HepG2 (cell line): ENCODE measurements at regions not wholly inside any gene's neighbourhood (a gene's known extent, or its start where the extent isn't known, plus 50 kb on each side); places are given as distances from the start of the nearest gene placed in this dataset.

Experiments
- ATAC-seq: fragments of 200-7000 bp; cut with Tn5 transposase; 3 replicates; pipeline ENCODE4 v1.9.1; 2020; ENCODE audit warnings: mild to moderate bottlenecking, moderate library complexity
- BruUV-seq: library from RNA; stranded (reverse); fragments of 400-500 nt; replicated peaks from 2 replicates; lab custom pipeline; 2021; lab: Mats Ljungman, UMichigan
- CTCF ChIA-PET: fragments of 300-600 bp; formaldehyde crosslinking; extraction: SDS; loops from one replicate; lab custom pipeline; 2021; ENCODE audit warnings: low total read pairs, inconsistent platforms, low intra/inter-chr PET ratio; lab: Yijun Ruan, JAX
- POLR2A ChIA-PET: fragments of 350-600 bp; sonication (Branson Sonifier 250); formaldehyde crosslinking; loops from one replicate; lab custom pipeline; 2020; ENCODE audit warnings: antibody characterized with exemption, inconsistent platforms; lab: Yijun Ruan, JAX
- DNase-seq: peaks from one replicate; pipeline ENCODE4 v3.0.0-alpha.2; 2015; ENCODE audit warnings: low spot score
- FAIRE-seq: peaks from 3 replicates; lab custom pipeline; 2011; peaks lifted over from hg19 to GRCh38; lab: Jason Lieb, UNC
- H2AFZ ChIP-seq: one replicate; pipeline ENCODE4 v1.6.1; 2011; ENCODE audit warnings: low read length, inconsistent platforms
- H3K27ac ChIP-seq: fragments of 300-600 bp; 3 replicates; pipeline ENCODE4 v1.8.0; 2011; ENCODE audit warnings: mixed run types, mild to moderate bottlenecking, mixed read lengths, low read length, inconsistent platforms; ENCODE audit not compliant: insufficient read depth; ENCODE audit errors: extremely low read length
- H3K27me3 ChIP-seq, 2 experiments: fragments of 200-600 bp in 1 of 2; 2 replicates in 1 of 2; 3 replicates in 1 of 2; pipeline versions ENCODE4 v1.6.0 to v1.8.0; 2011; ENCODE audit warnings: low read length in 2 of 2, mild to moderate bottlenecking in 2 of 2, moderate library complexity in 2 of 2, inconsistent platforms in 1 of 2; ENCODE audit not compliant: insufficient read depth in 2 of 2, control insufficient read depth in 1 of 2
- H3K36me3 ChIP-seq, 2 experiments: fragments of 200-600 bp in 1 of 2; replicated peaks in 1 of 2; 2 replicates in 1 of 2; 3 replicates in 1 of 2; pipeline versions ENCODE4 v1.5.1 to v1.8.0; 2011; ENCODE audit warnings: low read length in 2 of 2, inconsistent platforms in 1 of 2; ENCODE audit not compliant: insufficient read depth in 2 of 2, control insufficient read depth in 1 of 2
- H3K4me1 ChIP-seq: 2 replicates; pipeline ENCODE4 v1.5.1; 2012; ENCODE audit warnings: low read length, inconsistent platforms; ENCODE audit not compliant: insufficient read depth
- H3K4me2 ChIP-seq: 2 replicates; pipeline ENCODE4 v1.6.0; 2011; ENCODE audit warnings: low read depth, low read length, inconsistent platforms
- H3K4me3 ChIP-seq, 3 experiments: fragments of 200-600 bp in 1 of 3; sonication (generic), shearing (Covaris generic) in 1 of 3; replicated peaks in 1 of 3; 2 replicates each; pipeline ENCODE4 v1.5.1; 2011 to 2016; ENCODE audit warnings: low read length in 3 of 3, inconsistent platforms in 2 of 3, low read depth in 2 of 3, mild to moderate bottlenecking in 2 of 3, control low read depth in 1 of 3, mixed read lengths in 1 of 3; ENCODE audit not compliant: insufficient read depth in 1 of 3
- H3K79me2 ChIP-seq: one replicate; pipeline ENCODE4 v1.6.1; 2011; ENCODE audit warnings: low read length, inconsistent platforms; ENCODE audit not compliant: insufficient read depth
- H3K9ac ChIP-seq: 2 replicates; pipeline ENCODE4 v1.6.0; 2011; ENCODE audit warnings: mild to moderate bottlenecking, low read depth, low read length, inconsistent platforms; ENCODE audit not compliant: insufficient read depth
- H3K9me3 ChIP-seq: 2 replicates; pipeline ENCODE4 v1.5.1; 2012; ENCODE audit warnings: mild to moderate bottlenecking, low read length
- H4K20me1 ChIP-seq: 2 replicates; pipeline ENCODE4 v1.6.0; 2011; ENCODE audit warnings: inconsistent platforms, mild to moderate bottlenecking, low read length, moderate library complexity; ENCODE audit not compliant: insufficient read depth
- ELF4 ChIP-seq: sonication (generic); formaldehyde crosslinking; IDR thresholded peaks from 2 replicates; pipeline ENCODE4 v1.5.0; 2020; ENCODE audit warnings: missing genetic modification reagents, mild to moderate bottlenecking, moderate library complexity, borderline replicate concordance
- EZH2 ChIP-seq: conservative IDR thresholded peaks from 2 replicates; pipeline ENCODE4 v1.6.1; 2012; ENCODE audit warnings: mild to moderate bottlenecking, low read depth, low read length, moderate library complexity
- GTF2F1 ChIP-seq: fragments of 150-350 bp; IDR thresholded peaks from 2 replicates; pipeline ENCODE4 v1.6.1; 2014; ENCODE audit warnings: low read length
- RFX3 ChIP-seq: IDR thresholded peaks from 2 replicates; pipeline ENCODE4 v1.6.1; 2016; ENCODE audit warnings: missing biosample characterization, missing genetic modification reagents
- TOPORS ChIP-seq: sonication (generic); formaldehyde crosslinking; IDR thresholded peaks from 2 replicates; pipeline ENCODE4 v1.8.0; 2023; ENCODE audit warnings: mild to moderate bottlenecking, missing genetic modification reagents
- ZNF724P ChIP-seq: sonication (generic); formaldehyde crosslinking; IDR thresholded peaks from 2 replicates; pipeline ENCODE4 v1.8.0; 2022; ENCODE audit warnings: missing genetic modification reagents, borderline replicate concordance
- ZNF850 ChIP-seq: sonication (generic); formaldehyde crosslinking; conservative IDR thresholded peaks from 2 replicates; pipeline ENCODE4 v1.9.0; 2021; ENCODE audit warnings: mild to moderate bottlenecking, missing genetic modification reagents
- ZNF891 ChIP-seq: sonication (generic); formaldehyde crosslinking; IDR thresholded peaks from 2 replicates; pipeline ENCODE4 v1.5.0; 2020; ENCODE audit warnings: mild to moderate bottlenecking, missing genetic modification reagents
- ZSCAN30 ChIP-seq: sonication (generic); formaldehyde crosslinking; IDR thresholded peaks from 2 replicates; pipeline ENCODE4 v1.5.0; 2020; ENCODE audit warnings: mild to moderate bottlenecking, missing genetic modification reagents
- WGBS: methylation state at CpG from one replicate; pipeline ENCODE4 v1.1.6; 2017; ENCODE audit warnings: low lambda C conversion rate; 5-methylcytosine and 5-hydroxymethylcytosine counted together
- in situ Hi-C: cut with HindIII; loops from 2 replicates; pipeline ENCODE4 v1.10.0; 2017; ENCODE audit warnings: low pct_unique_long_range_greater_than_20kb; ENCODE audit not compliant: extremely low pct_ligation_motif_present
- intact Hi-C: fragments of 100-400 bp; cut with micrococcal nuclease; formaldehyde crosslinking; loops from one replicate; pipeline ENCODE4 v1.10.0; 2022; ENCODE audit not compliant: unreplicated experiment

DNA sequence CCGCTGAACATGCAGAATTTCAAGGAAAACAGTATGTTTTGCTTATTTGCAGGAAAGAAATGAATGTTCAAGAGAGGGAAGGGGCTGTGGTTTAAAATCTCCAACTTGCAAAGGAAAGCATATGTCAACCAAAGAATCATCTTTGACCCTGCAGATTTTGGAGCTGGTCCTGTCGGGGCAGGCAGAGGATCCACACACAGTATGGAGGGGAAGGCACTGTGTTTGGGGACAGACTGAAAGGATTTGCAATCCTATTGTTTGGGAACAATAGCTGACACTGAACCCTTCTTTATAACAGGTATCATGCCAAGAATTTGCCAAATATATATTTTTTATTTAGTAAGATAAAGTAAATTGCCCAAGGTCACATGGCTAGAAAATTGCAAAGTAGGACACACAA is 121.4 kb upstream of the ZNF618 start:
- H3K27ac ChIP-seq: no peak overlapping the region
- in situ Hi-C loops: no loop called here
- H3K27me3 ChIP-seq: peaks cover 0 to 11% of the 10 kb centered on the region in 2 experiments; a peak in 3 of 5 replicates
- H3K4me1 ChIP-seq: no peaks in the 10 kb centered on the region
- no peak overlapping the region for H3K4me2 ChIP-seq
- FAIRE-seq: no peak
- H3K9ac ChIP-seq: no peak overlapping the region
- H3K79me2 ChIP-seq: no peaks in the 10 kb centered on the region
- no peak for TF ChIP-seq ZNF891 (CRISPR knock-in tag)
- no peak for TF ChIP-seq ELF4 (CRISPR knock-in tag)
- no peak for TF ChIP-seq EZH2
- ATAC-seq: no peak
- no peaks in the 10 kb centered on the region for H4K20me1 ChIP-seq
- CTCF ChIA-PET: no interaction called here
- POLR2A ChIA-PET: no interaction called here
- intact Hi-C loops: no loop called here
- BruUV-seq: no TSS peak
- no peak overlapping the region for H2AFZ ChIP-seq
- DNase-seq: no peak
- WGBS: 40% methylated on average over 2 of the region's 2 CpGs
- no peak overlapping the region for H3K4me3 ChIP-seq
- H3K9me3 ChIP-seq: peaks cover 8% of the 10 kb centered on the region; the same call in 1 of the 2 replicates
- H3K36me3 ChIP-seq: no peaks in the 10 kb centered on the region

DNA sequence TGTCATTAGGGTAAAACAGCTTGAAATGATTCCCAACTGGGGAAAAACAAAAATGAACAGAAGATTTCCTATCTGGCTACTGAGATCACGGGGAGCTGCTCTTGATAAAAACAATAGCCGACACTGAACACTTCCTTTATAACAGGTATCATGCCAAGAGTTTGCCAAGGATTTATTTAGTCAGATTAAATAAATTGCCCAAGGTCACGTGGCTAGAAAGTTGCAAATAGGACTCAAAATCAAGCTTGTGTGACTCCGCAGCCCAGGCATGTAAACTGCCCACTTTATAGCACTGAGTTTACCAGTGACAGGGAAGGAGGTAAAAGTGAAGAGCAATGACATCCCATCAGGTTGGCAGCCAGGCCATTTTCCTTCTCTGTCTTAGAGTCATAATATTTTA is 120.7 kb upstream of the ZNF618 start:
- intact Hi-C loops: no loop called here
- peaks cover 0 to 11% of the 10 kb centered on the region in 2 experiments; a peak in 3 of 5 replicates for H3K27me3 ChIP-seq
- WGBS: 37% methylated on average over 4 of the region's 4 CpGs
- H3K4me3 ChIP-seq: no peak overlapping the region
- H2AFZ ChIP-seq: no peak overlapping the region
- CTCF ChIA-PET: no interaction called here
- H3K4me2 ChIP-seq: no peak overlapping the region
- in situ Hi-C loops: no loop called here
- H4K20me1 ChIP-seq: no peaks in the 10 kb centered on the region
- H3K27ac ChIP-seq: no peak overlapping the region
- H3K36me3 ChIP-seq: no peaks in the 10 kb centered on the region
- TF ChIP-seq ZSCAN30 (CRISPR knock-in tag): no peak
- TF ChIP-seq ZNF724P (CRISPR knock-in tag): no peak
- no peak for TF ChIP-seq ZNF850 (CRISPR knock-in tag)
- TF ChIP-seq RFX3 (CRISPR knock-in tag): no peak
- TF ChIP-seq GTF2F1: no peak
- TF ChIP-seq TOPORS (CRISPR knock-in tag): no peak
- TF ChIP-seq, all 625 proteins: peak for 0
- FAIRE-seq (no peak), DNase-seq (no peak), ATAC-seq (no peak)
- Histone ChIP-seq H3K9ac (no peak overlapping the region), H3K9me3 (peaks cover 8% of the 10 kb centered on the region; the same call in 1 of the 2 replicates), H3K4me1 (no peaks in the 10 kb centered on the region), H3K79me2 (no peaks in the 10 kb centered on the region)
- BruUV-seq: no TSS peak
- POLR2A ChIA-PET: no interaction called here
